NCI-H2029 treated with DMSO at 0.1 percent for 48 hours (cell line): ENCODE measurements at regions not wholly inside any gene's neighbourhood (a gene's known extent, or its start where the extent isn't known, plus 50 kb on each side); places are given as distances from the start of the nearest gene placed in this dataset.
A peak's percentile ranks its signal among the peaks of the same experiment; 100 is the strongest.

Experiments
- DNase-seq: peaks from one replicate; lab custom pipeline; 2025; lab: John Stamatoyannopoulos, UW

DNA sequence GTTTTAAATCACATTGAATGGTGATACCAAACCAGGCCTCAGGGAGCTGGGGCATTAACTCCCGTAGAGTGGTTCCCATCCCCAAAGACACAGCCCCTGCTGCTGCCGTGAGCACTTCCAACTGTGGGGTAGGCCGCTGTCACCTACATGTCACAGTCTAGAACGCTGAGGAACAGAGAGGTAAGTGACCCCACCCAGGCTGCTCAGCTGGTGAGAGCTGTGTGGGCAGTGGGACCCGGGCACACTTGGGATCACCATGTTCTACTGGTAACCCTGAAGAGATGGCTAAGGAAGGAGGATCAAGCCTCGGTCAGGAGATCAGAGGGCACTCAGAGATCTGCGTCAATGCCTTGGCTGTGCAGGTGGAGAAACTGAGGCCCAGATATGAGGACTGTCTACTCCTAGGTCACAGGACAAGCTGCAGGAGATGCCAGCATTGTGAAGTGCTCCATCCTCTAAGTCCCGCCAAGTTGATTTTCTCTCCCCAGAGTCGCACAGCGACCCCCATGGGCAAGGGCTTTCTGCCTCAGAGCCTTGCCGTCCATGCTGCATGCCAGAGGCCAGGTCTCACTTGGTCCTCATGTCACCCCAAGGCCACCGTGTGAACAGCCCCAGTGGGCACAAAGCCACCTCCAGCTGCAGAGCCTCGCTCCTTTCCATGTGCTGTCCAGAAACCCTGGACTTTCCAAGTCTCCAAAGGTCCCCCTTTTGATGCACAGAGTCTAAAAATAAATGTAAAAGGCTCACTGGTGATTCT is 144.2 kb upstream of the OTOS start:
- DNase-seq = no peak

DNA sequence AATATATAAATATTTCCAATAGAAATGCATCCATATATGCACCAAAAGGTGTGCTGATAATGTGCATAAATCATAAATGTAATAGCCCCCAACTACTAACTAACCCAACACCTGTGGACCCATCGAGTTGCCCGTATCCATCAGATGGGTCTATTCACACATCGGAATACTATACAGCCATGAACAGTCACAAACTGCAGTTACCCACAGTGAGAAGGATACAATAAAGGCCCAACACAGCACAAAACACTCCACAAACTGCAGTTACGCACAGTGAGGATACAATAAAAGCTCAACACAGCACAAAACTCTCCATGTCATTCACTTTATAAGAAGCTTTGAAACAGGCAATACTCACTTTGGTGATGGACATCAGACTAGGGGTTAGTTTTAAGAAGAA is 145.3 kb upstream of the OTOS start:
- DNase-seq = no peak

DNA sequence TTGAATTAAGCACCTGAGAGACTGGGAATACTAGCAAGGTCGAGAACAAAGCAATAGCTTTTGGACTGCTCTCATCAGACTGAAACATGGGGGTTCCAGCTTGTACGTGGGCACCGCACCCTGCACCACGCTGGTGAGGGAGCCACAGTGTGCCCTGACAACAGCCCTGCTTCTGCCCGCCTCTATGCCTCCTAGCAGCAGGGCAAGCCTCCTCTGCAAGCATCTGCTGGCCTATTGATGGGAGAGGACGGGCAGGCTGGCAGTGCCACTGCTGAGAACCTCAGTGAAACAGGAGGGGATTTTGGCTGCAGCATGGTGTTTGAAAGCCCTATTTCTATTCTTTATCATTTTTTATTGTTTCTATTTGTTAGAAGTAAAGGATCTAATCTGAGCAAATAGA is 146.1 kb upstream of the OTOS start:
- DNase-seq = no peak

DNA sequence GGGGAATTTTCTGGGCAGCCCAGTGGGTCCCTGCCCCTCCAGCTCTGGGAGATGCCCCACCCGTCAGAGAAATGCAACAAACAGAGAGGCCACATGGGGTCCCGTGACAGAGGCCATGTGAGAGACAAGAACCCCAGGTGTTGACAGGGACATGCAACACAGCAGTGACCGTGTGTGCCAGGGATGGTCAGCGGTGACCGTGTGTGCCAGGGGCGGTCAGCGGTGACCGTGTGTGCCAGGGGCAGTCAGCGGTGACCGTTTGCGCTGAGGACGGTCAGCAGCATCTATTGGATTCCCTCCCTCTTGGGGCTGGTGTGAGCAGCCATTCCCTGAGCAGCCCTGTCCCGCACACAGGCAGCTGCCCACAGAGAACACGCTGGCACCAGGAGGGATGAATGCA is 146.6 kb upstream of the OTOS start:
- DNase-seq = no peak

DNA sequence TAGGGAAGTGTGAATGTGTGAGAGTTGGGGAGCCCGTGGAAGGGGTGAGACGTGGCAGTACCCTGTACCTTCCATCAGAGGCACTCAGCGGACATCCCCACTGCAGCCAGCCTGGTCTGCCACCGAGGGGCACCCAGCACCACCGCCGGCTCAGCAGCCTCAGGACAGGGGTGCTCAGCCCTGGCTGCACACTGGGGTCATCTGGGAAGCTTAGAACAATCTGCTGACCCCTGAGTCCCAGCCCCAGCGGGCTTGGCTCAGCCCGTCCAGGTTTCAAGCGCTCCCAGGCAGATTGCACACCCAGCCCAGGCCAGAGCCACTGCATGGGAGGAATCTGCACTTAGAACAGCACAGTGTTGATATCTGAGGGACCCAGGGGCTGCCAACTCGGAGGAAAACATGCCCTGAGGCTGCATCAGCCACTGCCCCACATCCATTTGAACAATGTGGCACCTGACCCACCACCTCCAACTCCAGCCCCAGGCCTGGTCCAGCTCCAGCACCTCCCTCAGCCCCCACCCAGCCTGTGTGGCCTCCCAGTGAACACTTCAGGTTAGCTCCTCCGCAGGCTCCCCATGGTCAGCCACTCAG is 147.1 kb upstream of the OTOS start:
- DNase-seq = no peak

DNA sequence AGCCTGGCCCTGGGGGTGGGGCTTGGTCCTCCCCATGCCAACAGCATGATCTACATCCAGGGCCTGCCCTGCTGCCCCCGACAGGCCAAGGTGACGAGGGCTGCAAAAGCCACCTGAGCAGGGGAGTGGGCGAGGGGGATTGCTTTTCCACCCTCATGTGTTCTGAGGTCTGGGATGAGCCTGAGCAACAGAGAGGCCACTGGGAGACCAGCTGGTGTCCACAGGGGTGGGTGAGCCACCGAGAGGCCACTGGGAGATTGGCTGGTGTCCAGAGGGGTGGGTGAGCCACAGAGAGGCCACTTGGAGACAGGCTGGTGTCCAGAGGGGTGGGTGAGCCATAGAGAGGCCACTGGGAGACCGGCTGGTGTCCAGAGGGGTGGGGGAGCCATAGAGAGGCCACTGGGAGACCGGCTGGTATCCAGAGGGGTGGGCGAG is 147.4 kb upstream of the GPC1 start:
- DNase-seq = no peak

DNA sequence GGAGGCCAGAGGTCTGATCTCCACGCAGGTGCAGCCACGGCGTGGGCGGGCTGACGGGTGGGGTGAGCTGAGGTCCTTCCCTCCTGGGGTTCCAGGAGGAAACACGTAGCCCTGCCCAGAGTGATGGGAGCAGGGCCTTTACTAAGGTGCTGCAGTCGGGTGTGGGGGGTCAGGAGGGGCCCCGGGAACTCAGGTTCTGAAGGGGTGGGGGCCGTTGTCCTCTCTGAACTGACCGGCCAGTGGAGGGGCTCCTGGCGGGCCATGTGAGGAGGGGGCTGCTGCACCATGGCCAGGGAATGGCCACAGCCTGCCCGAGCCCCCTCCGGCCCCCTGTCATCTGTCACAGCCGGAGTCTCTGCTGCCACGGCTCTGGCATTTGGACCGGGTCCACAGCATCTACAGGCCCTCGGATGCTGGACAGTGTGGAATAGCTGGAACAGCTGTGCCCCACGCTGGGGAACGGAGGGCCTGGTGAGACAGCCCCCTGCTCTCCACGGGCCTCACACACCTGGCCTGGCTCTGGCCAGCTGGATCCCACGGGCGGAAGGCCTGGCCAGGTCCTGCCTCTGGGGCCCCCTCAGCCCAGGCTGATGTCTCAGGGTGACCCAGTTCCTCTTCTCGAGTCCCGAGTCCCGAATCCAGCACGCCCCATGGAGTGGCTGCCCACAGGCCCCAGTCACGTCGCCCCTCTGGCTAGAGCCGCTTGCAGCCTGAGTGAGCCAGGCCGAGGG is 145.6 kb upstream of the GPC1 start:
- DNase-seq = no peak

DNA sequence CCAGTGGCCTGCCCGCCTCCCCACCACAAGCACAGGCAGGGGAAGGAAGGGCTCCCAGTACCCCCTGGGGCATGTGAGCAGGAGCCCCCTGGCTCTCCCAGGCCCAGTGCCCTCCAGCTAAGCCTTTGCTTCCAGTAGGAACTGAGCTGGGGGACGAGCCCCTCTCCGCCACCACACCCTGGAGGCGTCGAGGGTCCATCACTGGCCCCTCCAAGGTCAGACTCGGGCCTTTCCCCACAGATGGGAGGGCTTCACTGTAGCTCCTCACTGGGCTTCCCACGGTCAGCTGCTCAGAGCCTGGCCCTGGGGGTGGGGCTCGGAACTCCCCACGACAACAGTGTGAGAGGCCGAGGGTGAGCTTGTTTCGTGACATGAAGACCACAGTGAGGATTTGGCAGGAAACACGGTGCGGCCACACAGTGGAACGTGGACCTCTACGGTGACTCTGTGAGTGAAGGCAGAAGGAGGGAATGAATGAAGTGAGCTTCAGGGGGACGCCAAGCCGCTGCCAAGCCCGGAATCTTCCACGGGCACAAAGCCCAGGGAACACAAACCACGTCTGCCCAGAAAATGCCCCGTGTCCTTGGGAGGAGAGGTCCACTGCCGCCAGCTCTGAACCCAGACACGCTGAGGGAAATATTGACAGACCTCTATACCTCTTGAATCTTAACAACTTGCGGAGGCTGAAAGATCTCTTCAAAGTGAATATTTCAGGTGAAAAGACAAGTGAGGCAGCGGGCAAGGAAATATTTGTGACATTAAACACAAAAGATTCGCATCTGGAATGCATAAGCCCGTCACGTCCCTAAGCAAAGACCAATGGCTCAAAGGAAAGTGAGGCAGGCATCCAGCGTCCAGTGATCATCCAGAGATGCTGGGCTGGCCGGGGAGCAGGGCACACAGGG is 144.8 kb upstream of the GPC1 start:
- DNase-seq = no peak

DNA sequence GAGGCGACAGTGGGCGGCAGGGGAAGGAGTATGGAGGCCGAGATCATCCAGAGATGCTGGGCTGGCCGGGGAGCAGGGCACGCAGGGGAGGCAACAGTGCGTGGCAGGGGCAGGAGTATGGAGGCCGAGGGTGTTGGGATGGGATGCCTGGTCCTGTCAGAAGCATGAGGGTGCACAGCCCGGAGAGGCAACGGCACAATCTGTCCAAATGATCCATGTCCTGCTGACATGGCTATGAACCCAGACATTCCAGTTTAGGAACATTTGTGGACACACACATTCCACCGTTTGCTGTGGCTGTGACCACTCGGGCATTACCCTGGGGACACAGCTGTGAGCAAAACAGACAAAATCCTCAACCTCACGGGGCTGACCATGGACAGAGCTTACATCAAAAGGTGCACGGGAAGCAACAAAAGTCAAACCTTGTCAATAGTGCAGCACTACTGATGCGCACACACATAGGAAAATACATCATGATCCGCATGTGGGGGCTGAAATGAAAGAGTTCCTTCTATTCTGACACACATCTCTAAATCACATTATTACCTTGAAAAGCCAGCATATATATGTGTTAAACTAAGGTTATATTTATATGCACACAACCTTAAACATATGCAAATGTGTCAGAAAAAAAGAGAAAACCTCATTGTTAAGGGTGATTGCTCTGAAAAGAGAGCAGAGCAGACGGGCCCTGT is 144.0 kb upstream of the GPC1 start:
- no peak for DNase-seq

DNA sequence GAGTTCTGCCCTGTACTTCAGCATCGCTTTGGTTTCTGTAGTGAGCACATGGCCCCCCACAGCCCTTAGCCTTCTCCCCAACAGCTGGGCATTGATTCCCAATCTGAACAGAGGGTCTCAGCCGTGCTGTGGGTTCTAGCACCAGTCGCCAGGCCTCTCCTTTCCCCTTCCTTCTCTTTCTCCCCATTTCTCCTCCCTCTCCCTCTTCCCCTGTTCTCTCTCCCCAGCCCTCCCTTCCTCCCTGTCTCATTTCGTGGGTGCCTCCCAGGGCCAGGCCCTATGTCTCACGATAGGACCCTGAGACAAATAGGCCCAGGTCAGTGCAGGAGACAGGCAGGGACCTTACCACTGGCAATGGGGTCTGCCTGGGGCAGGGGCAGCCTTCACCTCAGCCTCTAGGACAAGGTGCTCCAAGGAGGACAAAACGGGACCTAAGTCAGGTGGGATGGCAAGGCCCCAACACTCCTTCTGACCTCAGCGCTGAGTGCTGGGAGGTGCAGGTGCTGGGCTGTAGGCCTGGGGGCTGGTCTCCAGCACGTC is 143.4 kb upstream of the GPC1 start:
- no peak for DNase-seq

DNA sequence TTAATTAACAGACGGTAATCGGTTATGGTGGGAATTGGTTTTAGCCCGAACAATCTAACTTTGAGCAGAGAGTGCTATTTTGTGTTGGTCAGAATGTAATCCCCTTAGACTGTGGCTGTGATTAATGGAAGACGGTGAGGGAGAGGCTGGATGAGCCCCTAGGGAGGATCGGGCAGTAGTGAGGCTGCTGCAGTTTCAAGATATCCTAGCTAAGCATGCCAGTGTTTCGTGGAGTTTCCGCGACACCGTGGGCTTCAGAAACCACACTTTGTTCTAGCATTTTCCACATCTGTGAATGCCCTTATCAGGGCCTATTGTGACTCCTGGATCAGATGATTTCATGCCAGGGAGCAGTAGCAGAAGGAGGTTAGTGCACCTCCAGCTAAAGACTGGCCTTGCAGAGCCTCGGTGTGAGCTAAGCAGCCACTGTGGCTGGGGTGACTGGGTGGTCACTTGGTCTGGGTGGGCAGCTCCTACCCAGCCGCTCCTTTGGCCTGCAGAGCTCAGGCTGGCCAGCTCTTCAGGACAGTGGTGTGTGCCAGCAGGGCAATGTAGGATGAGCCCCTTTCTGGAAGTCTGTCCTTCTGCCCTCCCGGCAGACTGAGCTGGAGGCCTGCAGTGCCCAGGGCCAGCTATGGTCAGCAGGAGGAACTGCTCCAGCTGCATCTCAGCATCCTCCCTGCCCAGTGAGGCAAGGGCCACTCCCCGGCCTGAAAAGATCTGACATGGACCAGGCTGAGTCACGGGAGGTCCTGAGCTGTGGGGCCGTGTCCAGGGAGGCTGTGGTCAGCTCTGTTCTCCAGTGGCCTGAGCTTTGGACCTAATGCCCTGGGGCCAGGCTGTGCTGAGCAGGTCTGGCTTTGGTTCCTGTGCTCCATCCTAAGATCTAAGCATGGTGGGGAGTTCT is 142.6 kb upstream of the GPC1 start:
- DNase-seq = no peak

DNA sequence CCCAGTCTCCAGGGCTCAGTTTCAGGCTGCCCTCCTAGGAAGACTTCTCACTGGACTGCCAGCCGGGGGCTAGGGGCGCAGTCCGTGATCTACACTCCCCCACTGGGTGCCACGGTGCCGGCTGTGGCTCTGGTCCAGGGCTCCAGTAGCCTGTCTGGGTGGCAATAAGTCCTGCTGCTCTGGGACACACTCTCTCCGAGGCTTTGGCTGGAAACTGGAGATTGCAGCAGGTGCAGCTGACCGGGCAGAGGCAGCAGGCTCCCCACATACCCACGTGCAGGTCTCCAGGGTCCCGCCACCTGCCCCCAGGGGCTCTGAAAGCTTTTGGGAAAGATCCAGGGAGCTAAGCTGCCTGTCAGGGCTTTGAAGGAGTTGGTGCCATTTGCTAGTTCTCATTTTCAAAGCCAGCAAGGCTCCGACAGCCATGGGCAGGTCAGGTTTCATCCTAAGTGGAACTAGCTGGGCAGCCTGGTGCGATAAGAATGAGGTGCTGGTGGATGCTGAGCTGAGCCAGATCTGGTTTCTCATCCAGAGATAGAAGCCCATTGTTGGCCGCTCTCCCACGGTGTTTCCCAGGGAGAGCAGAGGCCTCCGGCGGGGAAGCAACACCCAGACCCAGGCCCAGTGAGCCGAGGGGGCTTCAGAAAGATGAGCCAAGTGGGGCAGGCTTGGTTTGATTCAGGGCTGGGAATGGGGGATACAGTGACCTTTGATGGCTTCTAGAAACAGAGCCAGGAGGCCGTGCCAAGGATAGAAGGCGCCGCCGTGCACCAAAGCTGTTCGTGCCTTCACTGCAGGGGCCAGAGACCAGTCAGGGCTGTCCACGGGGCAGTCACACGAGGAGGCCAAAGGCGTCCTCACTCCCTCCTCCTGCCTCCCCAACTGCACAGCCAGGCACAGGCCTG is 141.7 kb upstream of the GPC1 start:
- DNase-seq = peak; percentile 5

DNA sequence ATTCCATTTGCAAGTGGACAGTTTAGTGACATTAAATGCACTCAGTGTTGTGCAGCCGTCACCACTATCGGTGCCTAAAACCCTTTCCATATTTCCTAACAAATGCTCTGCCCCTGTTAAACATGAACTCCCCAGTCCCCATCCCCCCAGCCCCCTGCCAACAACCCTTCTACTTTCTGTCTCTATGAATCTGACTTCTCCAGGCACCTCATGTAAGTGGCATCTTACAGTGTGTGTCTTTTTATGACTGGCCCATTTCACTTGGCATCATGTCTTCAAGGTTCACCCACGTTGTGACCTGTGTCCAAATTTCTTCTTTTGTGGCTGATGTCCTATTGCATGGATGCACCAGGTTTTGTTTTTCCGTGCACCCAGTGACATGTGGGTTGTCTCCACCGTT is 140.9 kb upstream of the GPC1 start:
- no peak for DNase-seq

DNA sequence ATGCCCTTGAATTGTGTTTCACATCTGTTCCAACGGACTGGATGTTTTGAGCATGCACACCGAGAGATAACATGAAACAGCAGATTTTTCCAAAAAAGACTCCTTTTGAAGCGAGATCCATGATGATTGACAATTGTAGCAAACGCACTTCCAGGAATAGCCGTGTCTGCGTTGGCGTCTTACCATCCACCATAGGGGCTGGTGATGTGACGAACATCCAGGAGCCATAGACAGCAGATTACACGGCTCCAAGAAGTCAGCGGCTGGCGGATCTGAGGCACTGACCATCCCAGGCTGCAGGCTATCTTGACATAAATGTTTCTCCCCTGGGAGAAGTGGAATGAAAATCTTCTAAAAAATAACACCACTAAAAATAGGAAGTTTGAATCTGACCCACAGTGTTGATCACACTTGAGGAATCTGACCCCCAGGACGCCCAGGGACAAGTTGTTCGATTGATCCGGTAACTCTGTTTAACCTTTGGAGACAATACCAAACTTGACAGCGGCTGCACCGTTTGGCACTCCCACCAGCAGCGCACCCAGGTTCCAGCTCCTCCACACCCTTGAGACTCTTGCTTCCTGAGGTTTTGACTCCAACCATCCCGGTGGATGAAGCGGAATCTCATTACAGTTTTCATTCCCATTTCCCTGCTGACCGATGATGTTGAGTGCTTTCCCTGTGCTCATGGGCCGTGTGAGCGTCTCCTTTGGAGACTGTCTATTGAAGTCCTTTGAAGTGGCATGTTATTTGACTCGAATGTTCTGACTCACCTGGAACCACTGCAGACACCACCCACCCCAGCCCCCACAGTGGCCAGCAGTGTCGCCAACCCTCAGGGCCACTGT is 140.0 kb upstream of the GPC1 start:
- no peak for DNase-seq

DNA sequence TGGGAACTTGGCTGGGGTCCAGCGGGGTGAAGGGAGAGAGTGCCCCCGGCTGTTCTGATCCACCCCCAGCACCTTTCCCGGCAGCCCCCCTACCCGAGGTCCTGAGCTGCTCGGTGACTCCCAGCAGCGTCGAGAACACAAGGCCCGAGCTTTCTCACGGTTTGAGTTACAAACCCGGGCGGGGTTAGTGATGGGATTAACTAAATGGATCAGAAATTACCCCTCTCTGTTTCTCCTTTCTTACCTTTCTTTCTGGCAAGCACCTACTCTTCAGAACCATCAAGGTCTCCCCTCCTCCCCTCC is 139.4 kb upstream of the GPC1 start:
- DNase-seq = no peak

DNA sequence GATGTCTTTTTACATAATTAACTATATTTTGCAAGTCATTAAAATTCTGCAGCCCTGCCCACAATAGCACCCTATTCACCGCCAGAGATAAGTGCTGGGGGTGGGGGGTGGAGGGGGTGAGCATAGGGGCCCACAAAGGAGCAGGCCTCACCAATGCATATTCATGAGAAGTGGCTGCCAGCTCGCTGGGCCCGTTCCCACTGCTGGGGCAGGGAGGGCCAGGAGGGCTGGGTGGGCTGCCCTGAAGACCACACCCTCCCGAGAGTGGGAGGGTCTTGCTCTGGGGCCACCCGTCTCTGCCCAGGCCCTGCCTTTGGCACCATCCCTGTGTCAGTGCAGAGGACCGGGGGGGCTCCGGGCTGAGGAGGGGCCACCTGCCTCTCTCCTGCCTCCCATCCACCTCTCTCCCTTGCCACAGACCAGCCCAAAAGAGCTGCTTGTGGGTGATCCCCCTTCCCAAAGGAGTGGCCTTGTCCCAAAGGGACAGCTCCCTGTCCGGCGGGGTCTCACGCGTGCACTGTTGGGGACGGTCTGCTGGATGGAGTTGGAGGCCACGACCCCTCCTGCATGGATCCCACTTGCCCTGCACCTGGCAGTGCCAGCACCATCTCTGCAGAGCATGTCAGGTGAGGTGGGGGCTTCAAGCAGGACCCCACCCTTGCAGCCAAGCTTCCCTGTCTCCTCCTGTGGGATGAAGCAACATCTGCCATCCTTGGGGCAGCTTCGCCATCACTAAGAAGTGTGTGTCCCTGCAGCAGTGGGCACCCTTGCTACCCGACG is 138.8 kb upstream of the GPC1 start:
- no peak for DNase-seq

DNA sequence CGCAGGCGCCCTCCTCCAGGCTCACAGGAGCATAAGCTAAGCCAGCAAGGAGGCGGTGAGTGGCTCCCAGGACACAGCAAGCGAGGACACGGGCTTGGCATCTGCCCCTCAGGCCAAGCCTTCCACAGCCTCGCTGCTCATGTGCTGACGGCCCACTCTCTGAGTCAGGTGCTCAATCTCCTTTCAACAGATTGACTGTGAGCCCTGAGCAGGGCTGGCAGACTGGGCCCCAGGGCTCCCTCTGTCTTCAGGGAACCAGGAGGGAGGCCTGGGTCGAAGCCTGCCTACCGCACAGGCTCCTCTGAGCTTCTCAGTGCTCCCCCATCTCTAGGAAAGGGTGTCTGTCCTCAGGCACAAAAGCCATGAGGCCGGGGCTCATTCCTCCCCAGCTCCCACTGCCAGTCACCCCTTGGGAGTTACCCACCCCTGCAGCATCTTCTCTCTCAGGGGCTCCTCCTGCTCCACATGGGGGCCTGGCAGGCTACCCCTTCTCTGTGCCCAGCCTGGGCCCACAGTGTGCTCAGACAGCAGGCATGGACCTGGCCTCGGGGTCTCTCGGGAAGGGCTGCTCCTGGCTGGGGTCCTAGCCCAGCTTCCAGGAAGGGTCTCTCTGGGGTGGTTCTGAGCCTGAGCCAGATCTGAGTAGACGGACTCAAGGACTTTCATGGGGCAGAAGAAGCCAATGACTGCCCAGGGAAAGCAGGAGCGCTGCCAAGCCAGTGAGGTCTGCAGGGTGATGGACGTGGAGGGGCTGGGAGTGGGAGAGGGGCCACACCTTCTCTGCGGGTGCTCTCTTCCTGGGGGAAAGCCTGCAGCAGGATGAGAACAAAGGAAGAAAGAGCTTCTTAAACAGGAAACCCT is 138.0 kb upstream of the GPC1 start:
- DNase-seq = no peak
